HL-60 (cell line): ENCODE measurements at regions not wholly inside any gene's neighbourhood (a gene's known extent, or its start where the extent isn't known, plus 50 kb on each side); places are given as distances from the start of the nearest gene placed in this dataset.

ENCODE experiments used
- GABPA ChIP-seq: IDR thresholded peaks from 2 replicates; pipeline ENCODE4 v1.6.1; 2012; ENCODE audit warnings: low read depth
- POLR2AphosphoS5 ChIP-seq: IDR thresholded peaks from 2 replicates; pipeline ENCODE4 v1.6.1; 2012; ENCODE audit warnings: low read depth
- SPI1 ChIP-seq: IDR thresholded peaks from 2 replicates; pipeline ENCODE4 v1.6.1; 2012; ENCODE audit warnings: low read depth, mild to moderate bottlenecking, borderline replicate concordance
- TF ChIP-seq, protein P1 (sequence below): IDR thresholded peaks from 2 replicates; pipeline ENCODE4 v1.6.1; 2012; ENCODE audit warnings: low read depth; ENCODE audit not compliant: insufficient replicate concordance
- TF ChIP-seq, protein P2 (sequence below): IDR thresholded peaks from one replicate; pipeline ENCODE4 v1.5.1; 2011; ENCODE audit warnings: low read length, control low read depth, inconsistent platforms; ENCODE audit not compliant: insufficient read depth

DNA sequence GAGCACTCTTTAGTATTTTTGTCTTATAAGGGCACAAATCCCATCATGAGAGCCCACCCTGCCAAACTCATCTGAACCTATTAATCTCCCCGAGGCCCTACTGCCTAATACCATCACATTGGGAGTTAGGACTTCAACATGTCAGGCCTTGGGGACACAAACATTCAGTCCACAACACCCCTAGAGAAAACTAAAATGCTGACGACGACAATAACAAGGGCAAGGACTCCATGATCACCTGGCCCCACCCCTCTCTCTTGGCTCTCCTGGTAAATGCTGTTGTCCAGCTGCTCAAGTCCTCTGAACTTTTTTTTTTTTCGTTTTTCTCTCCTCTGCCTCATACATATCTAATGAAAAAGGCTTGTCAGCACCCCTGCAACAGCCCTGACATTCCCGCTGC, 118.8 kb upstream of the MKI67 start:
- TF ChIP-seq, protein P1, sequence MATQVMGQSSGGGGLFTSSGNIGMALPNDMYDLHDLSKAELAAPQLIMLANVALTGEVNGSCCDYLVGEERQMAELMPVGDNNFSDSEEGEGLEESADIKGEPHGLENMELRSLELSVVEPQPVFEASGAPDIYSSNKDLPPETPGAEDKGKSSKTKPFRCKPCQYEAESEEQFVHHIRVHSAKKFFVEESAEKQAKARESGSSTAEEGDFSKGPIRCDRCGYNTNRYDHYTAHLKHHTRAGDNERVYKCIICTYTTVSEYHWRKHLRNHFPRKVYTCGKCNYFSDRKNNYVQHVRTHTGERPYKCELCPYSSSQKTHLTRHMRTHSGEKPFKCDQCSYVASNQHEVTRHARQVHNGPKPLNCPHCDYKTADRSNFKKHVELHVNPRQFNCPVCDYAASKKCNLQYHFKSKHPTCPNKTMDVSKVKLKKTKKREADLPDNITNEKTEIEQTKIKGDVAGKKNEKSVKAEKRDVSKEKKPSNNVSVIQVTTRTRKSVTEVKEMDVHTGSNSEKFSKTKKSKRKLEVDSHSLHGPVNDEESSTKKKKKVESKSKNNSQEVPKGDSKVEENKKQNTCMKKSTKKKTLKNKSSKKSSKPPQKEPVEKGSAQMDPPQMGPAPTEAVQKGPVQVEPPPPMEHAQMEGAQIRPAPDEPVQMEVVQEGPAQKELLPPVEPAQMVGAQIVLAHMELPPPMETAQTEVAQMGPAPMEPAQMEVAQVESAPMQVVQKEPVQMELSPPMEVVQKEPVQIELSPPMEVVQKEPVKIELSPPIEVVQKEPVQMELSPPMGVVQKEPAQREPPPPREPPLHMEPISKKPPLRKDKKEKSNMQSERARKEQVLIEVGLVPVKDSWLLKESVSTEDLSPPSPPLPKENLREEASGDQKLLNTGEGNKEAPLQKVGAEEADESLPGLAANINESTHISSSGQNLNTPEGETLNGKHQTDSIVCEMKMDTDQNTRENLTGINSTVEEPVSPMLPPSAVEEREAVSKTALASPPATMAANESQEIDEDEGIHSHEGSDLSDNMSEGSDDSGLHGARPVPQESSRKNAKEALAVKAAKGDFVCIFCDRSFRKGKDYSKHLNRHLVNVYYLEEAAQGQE, result no peak
- TF ChIP-seq, protein P2, sequence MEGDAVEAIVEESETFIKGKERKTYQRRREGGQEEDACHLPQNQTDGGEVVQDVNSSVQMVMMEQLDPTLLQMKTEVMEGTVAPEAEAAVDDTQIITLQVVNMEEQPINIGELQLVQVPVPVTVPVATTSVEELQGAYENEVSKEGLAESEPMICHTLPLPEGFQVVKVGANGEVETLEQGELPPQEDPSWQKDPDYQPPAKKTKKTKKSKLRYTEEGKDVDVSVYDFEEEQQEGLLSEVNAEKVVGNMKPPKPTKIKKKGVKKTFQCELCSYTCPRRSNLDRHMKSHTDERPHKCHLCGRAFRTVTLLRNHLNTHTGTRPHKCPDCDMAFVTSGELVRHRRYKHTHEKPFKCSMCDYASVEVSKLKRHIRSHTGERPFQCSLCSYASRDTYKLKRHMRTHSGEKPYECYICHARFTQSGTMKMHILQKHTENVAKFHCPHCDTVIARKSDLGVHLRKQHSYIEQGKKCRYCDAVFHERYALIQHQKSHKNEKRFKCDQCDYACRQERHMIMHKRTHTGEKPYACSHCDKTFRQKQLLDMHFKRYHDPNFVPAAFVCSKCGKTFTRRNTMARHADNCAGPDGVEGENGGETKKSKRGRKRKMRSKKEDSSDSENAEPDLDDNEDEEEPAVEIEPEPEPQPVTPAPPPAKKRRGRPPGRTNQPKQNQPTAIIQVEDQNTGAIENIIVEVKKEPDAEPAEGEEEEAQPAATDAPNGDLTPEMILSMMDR, result no peak
- TF ChIP-seq GABPA (no peak), POLR2AphosphoS5 (no peak), SPI1 (no peak)
